ENCODE measurements at regions not wholly inside any gene's neighbourhood (a gene's known extent, or its start where the extent isn't known, plus 50 kb on each side); places are given as distances from the start of the nearest gene placed in this dataset.
"Not testable (repeated sequence)": the region's sequence is repeated elsewhere in the genome, so short reads cannot be mapped to it uniquely, and the experiment has no call there.

DNA sequence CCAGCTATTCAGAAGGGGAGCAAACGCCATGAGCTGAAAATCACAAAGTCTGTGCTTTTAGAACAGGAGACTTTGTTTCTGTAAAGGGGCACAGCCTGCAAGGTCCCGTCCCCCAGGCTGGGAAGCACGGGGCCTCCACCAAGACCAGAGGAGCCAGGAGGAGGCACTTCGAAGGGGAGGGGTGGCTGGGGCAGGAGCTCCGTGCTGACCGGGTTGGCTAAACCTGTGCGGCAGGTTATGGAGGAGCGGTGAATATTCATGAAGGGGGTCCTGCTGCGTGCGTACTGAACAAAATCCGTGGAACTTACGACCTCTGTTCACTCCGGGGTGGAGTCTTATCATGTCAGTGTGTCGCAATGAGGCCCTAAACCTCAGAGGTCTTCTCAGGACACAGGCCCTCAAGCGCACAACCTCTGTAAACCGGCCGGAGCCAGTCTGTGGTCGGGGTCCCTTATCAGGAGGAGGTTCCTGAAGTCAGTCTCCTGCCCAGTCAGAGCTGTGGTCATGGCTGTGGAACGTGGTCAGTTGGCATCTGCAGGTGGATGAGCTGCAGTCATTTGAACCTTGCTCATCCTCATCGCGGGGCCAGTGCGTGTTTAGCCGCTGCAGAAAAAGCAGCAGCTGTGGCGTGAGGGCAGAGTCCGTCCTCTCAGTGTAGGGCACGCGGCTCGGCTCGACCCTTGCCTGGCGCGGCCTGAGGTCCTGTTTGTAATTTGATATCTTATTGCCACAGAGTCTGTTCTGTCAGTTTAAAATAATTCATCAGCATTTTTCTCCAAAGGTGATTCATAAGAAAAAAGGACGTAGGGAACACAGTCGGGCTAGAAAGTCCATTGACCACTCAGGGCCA, 5507.7 kb upstream of the TPTE start:
- not testable (repeated sequence) for H3K4me3 ChIP-seq (ENCODE audit: low read length); H3K9ac ChIP-seq (ENCODE audit: low read depth, low read length)

DNA sequence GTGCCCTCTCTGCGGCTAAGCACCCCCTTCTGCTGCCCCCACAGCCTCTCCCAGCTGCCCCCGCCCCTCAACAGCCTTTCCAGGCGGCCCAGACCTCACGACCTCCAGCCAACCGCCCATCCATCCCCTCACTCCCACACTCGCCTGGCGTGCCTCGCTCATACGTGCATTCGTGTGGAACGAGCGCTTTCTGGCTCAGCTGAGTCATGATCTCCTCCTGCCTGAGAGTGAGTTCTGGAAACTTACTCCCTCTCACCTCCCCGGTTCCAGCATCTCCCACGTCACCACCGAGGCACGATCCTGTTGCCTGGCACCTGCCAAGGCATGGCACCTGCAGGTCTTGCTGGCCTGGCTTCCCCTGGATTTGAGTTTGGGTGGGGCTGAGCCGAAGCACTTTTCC, 5506.2 kb upstream of the TPTE start:
- H3K36me3 ChIP-seq (ENCODE audit: insufficient read depth, low read depth, low read length); H3K4me1 ChIP-seq (ENCODE audit: insufficient read depth, low read length); H3K9me3 ChIP-seq (ENCODE audit: insufficient read depth, low read depth, low read length); H3K4me3 ChIP-seq (ENCODE audit: low read length); H3K27ac ChIP-seq (ENCODE audit: low read length); H3K27me3 ChIP-seq (ENCODE audit: insufficient read depth, low read length); H3K9ac ChIP-seq (ENCODE audit: low read depth, low read length): not testable (repeated sequence)

More for the DNA sequence above, 5507.7 kb upstream of the TPTE start:
- H3K36me3 ChIP-seq (ENCODE audit: insufficient read depth, low read depth, low read length); H3K4me1 ChIP-seq (ENCODE audit: insufficient read depth, low read length); H3K27me3 ChIP-seq (ENCODE audit: insufficient read depth, low read length); H3K9me3 ChIP-seq (ENCODE audit: insufficient read depth, low read depth, low read length); H3K27ac ChIP-seq (ENCODE audit: low read length): not testable (repeated sequence)

- not testable (repeated sequence) for H3K4me1 ChIP-seq (ENCODE audit: insufficient read depth, low read length); H3K9me3 ChIP-seq (ENCODE audit: insufficient read depth, low read depth, low read length); H3K4me3 ChIP-seq (ENCODE audit: low read length); H3K27me3 ChIP-seq (ENCODE audit: insufficient read depth, low read length); H3K36me3 ChIP-seq (ENCODE audit: insufficient read depth, low read depth, low read length); H3K9ac ChIP-seq (ENCODE audit: low read depth, low read length); H3K27ac ChIP-seq (ENCODE audit: low read length)
Observed at GRCh38 chr21:5019120-5019519, 5502.3 kb upstream of the TPTE start.

GRCh38 chr21:5021815-5022214, 5499.6 kb upstream of the TPTE start:
- H3K4me1 ChIP-seq (ENCODE audit: insufficient read depth, low read length); H3K9me3 ChIP-seq (ENCODE audit: insufficient read depth, low read depth, low read length); H3K4me3 ChIP-seq (ENCODE audit: low read length): not testable (repeated sequence)

DNA sequence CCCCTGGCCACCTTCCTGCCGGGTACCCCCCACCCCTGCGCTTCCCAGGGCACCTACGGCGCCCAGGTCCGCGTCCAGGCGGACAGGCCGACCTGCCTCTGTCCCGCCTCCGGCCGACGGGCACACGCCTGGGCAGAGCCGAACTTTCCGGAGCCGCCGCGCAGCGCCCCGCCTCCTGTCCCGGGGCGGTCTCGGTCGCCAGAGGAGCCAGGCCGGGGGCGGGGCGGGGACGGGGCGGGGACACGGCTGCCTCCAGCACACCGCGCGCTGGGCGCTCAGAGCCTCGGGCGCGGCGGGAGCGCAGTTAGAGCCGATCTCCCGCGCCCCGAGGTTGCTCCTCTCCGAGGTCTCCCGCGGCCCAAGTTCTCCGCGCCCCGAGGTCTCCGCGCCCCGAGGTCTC, 5499.1 kb upstream of the TPTE start:
- not testable (repeated sequence) for H3K9me3 ChIP-seq (ENCODE audit: insufficient read depth, low read depth, low read length); H3K27ac ChIP-seq (ENCODE audit: low read length); H3K9ac ChIP-seq (ENCODE audit: low read depth, low read length); H3K4me3 ChIP-seq (ENCODE audit: low read length); H3K4me1 ChIP-seq (ENCODE audit: insufficient read depth, low read length); H3K27me3 ChIP-seq (ENCODE audit: insufficient read depth, low read length); H3K36me3 ChIP-seq (ENCODE audit: insufficient read depth, low read depth, low read length)

More at GRCh38 chr21:5021815-5022214, 5499.6 kb upstream of the TPTE start:
- not testable (repeated sequence) for H3K9ac ChIP-seq (ENCODE audit: low read depth, low read length); H3K27ac ChIP-seq (ENCODE audit: low read length); H3K27me3 ChIP-seq (ENCODE audit: insufficient read depth, low read length); H3K36me3 ChIP-seq (ENCODE audit: insufficient read depth, low read depth, low read length)

GRCh38 chr21:5022748-5023147, 5498.6 kb upstream of the TPTE start:
- H3K27ac ChIP-seq (ENCODE audit: low read length); H3K27me3 ChIP-seq (ENCODE audit: insufficient read depth, low read length); H3K36me3 ChIP-seq (ENCODE audit: insufficient read depth, low read depth, low read length); H3K4me1 ChIP-seq (ENCODE audit: insufficient read depth, low read length); H3K9me3 ChIP-seq (ENCODE audit: insufficient read depth, low read depth, low read length); H3K4me3 ChIP-seq (ENCODE audit: low read length); H3K9ac ChIP-seq (ENCODE audit: low read depth, low read length): not testable (repeated sequence)

GRCh38 chr21:5035147-5035546, 5486.2 kb upstream of the TPTE start:
- H3K9me3 ChIP-seq (ENCODE audit: insufficient read depth, low read depth, low read length); H3K27me3 ChIP-seq (ENCODE audit: insufficient read depth, low read length); H3K4me3 ChIP-seq (ENCODE audit: low read length); H3K4me1 ChIP-seq (ENCODE audit: insufficient read depth, low read length); H3K36me3 ChIP-seq (ENCODE audit: insufficient read depth, low read depth, low read length); H3K9ac ChIP-seq (ENCODE audit: low read depth, low read length); H3K27ac ChIP-seq (ENCODE audit: low read length): not testable (repeated sequence)

- H3K27me3 ChIP-seq (ENCODE audit: insufficient read depth, low read length); H3K4me1 ChIP-seq (ENCODE audit: insufficient read depth, low read length); H3K36me3 ChIP-seq (ENCODE audit: insufficient read depth, low read depth, low read length); H3K27ac ChIP-seq (ENCODE audit: low read length); H3K9me3 ChIP-seq (ENCODE audit: insufficient read depth, low read depth, low read length); H3K4me3 ChIP-seq (ENCODE audit: low read length); H3K9ac ChIP-seq (ENCODE audit: low read depth, low read length): not testable (repeated sequence)
Observed at GRCh38 chr21:5035587-5035986, 5485.8 kb upstream of the TPTE start.

- H3K9me3 ChIP-seq (ENCODE audit: insufficient read depth, low read depth, low read length); H3K27ac ChIP-seq (ENCODE audit: low read length); H3K4me1 ChIP-seq (ENCODE audit: insufficient read depth, low read length); H3K36me3 ChIP-seq (ENCODE audit: insufficient read depth, low read depth, low read length); H3K4me3 ChIP-seq (ENCODE audit: low read length); H3K9ac ChIP-seq (ENCODE audit: low read depth, low read length); H3K27me3 ChIP-seq (ENCODE audit: insufficient read depth, low read length): not testable (repeated sequence)
Observed at GRCh38 chr21:5037606-5038331, 5483.6 kb upstream of the TPTE start.

DNA sequence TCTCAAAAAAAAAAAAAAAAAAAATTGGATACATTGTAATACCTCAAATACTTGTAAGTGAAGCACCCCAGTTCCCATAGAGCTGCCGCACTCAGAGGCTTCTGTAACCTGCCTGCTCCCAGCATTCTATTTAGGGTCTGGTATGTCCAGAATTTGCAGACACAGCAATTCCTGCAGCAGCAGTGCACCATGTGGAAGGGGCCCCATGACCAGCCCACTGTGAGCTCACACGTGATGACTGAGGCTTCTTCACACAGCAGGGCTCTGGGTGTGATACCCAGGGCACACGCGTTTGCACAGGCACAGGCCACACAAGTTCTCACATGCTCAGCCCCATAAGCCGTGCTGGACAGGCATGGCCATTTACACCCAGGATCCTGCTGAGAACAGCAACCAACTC, 5481.5 kb upstream of the TPTE start:
- H3K27me3 ChIP-seq (ENCODE audit: insufficient read depth, low read length); H3K4me3 ChIP-seq (ENCODE audit: low read length); H3K4me1 ChIP-seq (ENCODE audit: insufficient read depth, low read length); H3K36me3 ChIP-seq (ENCODE audit: insufficient read depth, low read depth, low read length); H3K9ac ChIP-seq (ENCODE audit: low read depth, low read length); H3K27ac ChIP-seq (ENCODE audit: low read length); H3K9me3 ChIP-seq (ENCODE audit: insufficient read depth, low read depth, low read length): not testable (repeated sequence)

DNA sequence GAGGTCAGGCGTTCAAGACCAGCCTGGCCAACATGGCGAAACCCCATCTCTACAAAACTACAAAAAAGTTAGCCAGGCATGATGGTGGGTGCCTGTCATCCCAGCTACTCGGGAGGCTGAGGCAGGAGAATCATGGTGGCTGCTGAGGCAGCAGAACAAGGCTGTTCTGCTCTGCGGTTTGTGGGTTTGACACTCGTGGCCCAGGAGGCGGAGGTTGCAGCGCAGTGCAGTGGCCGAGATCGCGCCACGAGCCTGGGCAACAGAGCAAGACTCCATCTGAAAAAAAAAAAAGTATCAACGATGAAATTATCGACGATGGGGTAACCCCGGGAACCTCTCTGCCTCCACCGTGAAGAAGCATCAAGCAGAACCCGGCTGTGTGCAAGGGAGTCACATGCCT, 5478.8 kb upstream of the TPTE start:
- not testable (repeated sequence) for H3K9ac ChIP-seq (ENCODE audit: low read depth, low read length); H3K36me3 ChIP-seq (ENCODE audit: insufficient read depth, low read depth, low read length); H3K4me1 ChIP-seq (ENCODE audit: insufficient read depth, low read length); H3K27ac ChIP-seq (ENCODE audit: low read length); H3K27me3 ChIP-seq (ENCODE audit: insufficient read depth, low read length); H3K4me3 ChIP-seq (ENCODE audit: low read length); H3K9me3 ChIP-seq (ENCODE audit: insufficient read depth, low read depth, low read length)

DNA sequence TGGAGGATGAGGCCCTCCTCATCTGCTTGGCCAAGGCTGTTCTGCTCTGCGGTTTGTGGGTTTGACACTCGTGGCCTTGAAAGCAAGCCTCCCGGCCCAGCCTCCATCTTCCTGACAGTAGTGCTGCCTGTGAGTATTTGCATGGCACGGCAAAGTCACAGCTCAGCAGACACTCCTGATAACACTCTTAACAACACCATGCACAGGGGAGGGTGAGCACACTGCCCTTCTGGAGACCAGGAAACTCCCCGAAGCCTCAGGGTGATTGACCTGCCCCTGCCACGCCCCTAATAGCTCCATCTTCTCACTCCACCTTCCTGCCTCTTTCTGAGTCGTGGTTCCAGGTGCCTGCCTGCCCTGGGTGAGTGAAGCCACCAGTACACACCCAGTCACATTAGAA, 5476.6 kb upstream of the TPTE start:
- not testable (repeated sequence) for H3K9me3 ChIP-seq (ENCODE audit: insufficient read depth, low read depth, low read length); H3K4me1 ChIP-seq (ENCODE audit: insufficient read depth, low read length); H3K27ac ChIP-seq (ENCODE audit: low read length); H3K36me3 ChIP-seq (ENCODE audit: insufficient read depth, low read depth, low read length); H3K27me3 ChIP-seq (ENCODE audit: insufficient read depth, low read length); H3K9ac ChIP-seq (ENCODE audit: low read depth, low read length); H3K4me3 ChIP-seq (ENCODE audit: low read length)
